ENCODE measurements at regions not wholly inside any gene's neighbourhood (a gene's known extent, or its start where the extent isn't known, plus 50 kb on each side); places are given as distances from the start of the nearest gene placed in this dataset.

GRCh38 chr11:112634995-112635737, 326.1 kb upstream of the NCAM1 start:
- peaks cover 17% of the 10 kb centered on the region for H3K9me3 Mint-ChIP-seq
- no peak overlapping the region for H3K4me3 Mint-ChIP-seq
- H3K36me3 Mint-ChIP-seq: peaks cover 3% of the 10 kb centered on the region
- no peak for TF ChIP-seq CTCF (IDR thresholded peaks at IDR 0.05; ENCODE audit: unreplicated experiment)
- peaks cover 44% of the 10 kb centered on the region for H3K4me1 Mint-ChIP-seq
- DNase-seq (ENCODE audit: low spot score in 2 of 2, unreplicated experiment in 2 of 2): no peak
- no peak overlapping the region for H3K27ac Mint-ChIP-seq
- peaks cover 27% of the 10 kb centered on the region for H3K27me3 Mint-ChIP-seq (ENCODE audit: low read depth)

- Mint-ChIP-seq H3K4me3 (no peak overlapping the region), H3K4me1 (peaks cover 32% of the 10 kb centered on the region), H3K27me3 (ENCODE audit: low read depth) (peaks cover 18% of the 10 kb centered on the region), H3K36me3 (peaks cover 7% of the 10 kb centered on the region), H3K27ac (no peak overlapping the region), H3K9me3 (peaks cover 35% of the 10 kb centered on the region)
- DNase-seq (ENCODE audit: low spot score in 2 of 2, unreplicated experiment in 2 of 2): no peak
- no peak for TF ChIP-seq CTCF (IDR thresholded peaks at IDR 0.05; ENCODE audit: unreplicated experiment)
Observed at GRCh38 chr11:112637076-112637475, 324.1 kb upstream of the NCAM1 start.

- Mint-ChIP-seq H3K27me3 (ENCODE audit: low read depth) (peaks cover 15% of the 10 kb centered on the region), H3K4me3 (no peak overlapping the region), H3K36me3 (peaks cover 9% of the 10 kb centered on the region), H3K4me1 (peaks cover 27% of the 10 kb centered on the region), H3K9me3 (peaks cover 40% of the 10 kb centered on the region), H3K27ac (no peak overlapping the region)
- TF ChIP-seq CTCF (IDR thresholded peaks at IDR 0.05; ENCODE audit: unreplicated experiment): no peak
- no peak for DNase-seq (ENCODE audit: low spot score in 2 of 2, unreplicated experiment in 2 of 2)
Observed at GRCh38 chr11:112637876-112638275, 323.3 kb upstream of the NCAM1 start.

DNA sequence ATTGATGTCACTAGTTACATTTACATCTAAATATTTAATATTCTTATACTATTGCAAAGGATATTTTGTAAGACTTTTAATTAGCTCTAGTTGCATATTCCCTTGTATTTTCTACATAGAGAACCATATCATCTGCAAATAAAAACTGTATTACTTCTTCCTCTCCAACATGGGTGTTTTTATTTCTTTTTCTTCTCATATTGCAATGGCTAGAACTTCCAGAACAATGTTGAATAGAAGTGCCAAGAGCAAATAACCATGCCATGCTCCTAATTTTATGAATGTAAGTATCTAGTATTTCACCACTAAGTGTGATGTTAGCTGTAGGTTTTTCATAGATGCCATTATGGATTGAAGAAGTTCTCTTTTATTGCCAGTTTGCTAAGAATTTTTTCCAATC, 321.8 kb upstream of the NCAM1 start:
- DNase-seq (ENCODE audit: low spot score in 2 of 2, unreplicated experiment in 2 of 2): no peak
- Mint-ChIP-seq H3K27me3 (ENCODE audit: low read depth) (peaks cover 6% of the 10 kb centered on the region), H3K36me3 (peaks cover 9% of the 10 kb centered on the region), H3K27ac (no peak overlapping the region), H3K4me1 (peaks cover 20% of the 10 kb centered on the region), H3K4me3 (no peak overlapping the region), H3K9me3 (peaks cover 46% of the 10 kb centered on the region)
- TF ChIP-seq CTCF (IDR thresholded peaks at IDR 0.05; ENCODE audit: unreplicated experiment): no peak

GRCh38 chr11:112643416-112643815, 317.8 kb upstream of the NCAM1 start:
- H3K27me3 Mint-ChIP-seq (ENCODE audit: low read depth): peaks cover 2% of the 10 kb centered on the region
- H3K9me3 Mint-ChIP-seq: peaks cover 52% of the 10 kb centered on the region
- H3K36me3 Mint-ChIP-seq: peaks cover 9% of the 10 kb centered on the region
- no peak overlapping the region for H3K27ac Mint-ChIP-seq
- H3K4me3 Mint-ChIP-seq: no peak overlapping the region
- TF ChIP-seq CTCF (IDR thresholded peaks at IDR 0.05; ENCODE audit: unreplicated experiment): no peak
- H3K4me1 Mint-ChIP-seq: no peaks in the 10 kb centered on the region
- no peak for DNase-seq (ENCODE audit: low spot score in 2 of 2, unreplicated experiment in 2 of 2)

All from mesothelial cell of epicardium (in vitro differentiated cells).